Fibroblast of lung (primary cell): ENCODE measurements at regions not wholly inside any gene's neighbourhood (a gene's known extent, or its start where the extent isn't known, plus 50 kb on each side); places are given as distances from the start of the nearest gene placed in this dataset.

ENCODE experiments used
- CTCF ChIP-seq, 2 donors: IDR thresholded peaks in 1 of 2; conservative IDR thresholded peaks in 1 of 2; 1 replicate in 1 of 2; 2 replicates in 1 of 2; pipeline ENCODE4 v1.5.1; 2011 to 2012; ENCODE audit warnings: low read length in 2 of 2, control low read depth in 1 of 2, inconsistent platforms in 1 of 2, low read depth in 1 of 2, mild to moderate bottlenecking in 1 of 2
- EZH2 ChIP-seq: IDR thresholded peaks from 2 replicates; pipeline ENCODE4 v1.5.1; 2012; ENCODE audit warnings: low read length, control low read depth, mild to moderate bottlenecking; ENCODE audit errors: missing control alignments

- TF ChIP-seq CTCF (conservative IDR thresholded peaks at IDR 0.05 in 1 of 2, IDR thresholded peaks at IDR 0.05 in 1 of 2; ENCODE audit: low read depth in 1 of 2, low read length in 2 of 2) = no peak
- TF ChIP-seq EZH2 = no peak
Observed at GRCh38 chr12:97910559-97910958, 448.0 kb downstream of the RMST start.
